GM21367 (cell line): ENCODE measurements at regions not wholly inside any gene's neighbourhood (a gene's known extent, or its start where the extent isn't known, plus 50 kb on each side); places are given as distances from the start of the nearest gene placed in this dataset.
"Not testable (repeated sequence)": the region's sequence is repeated elsewhere in the genome, so short reads cannot be mapped to it uniquely, and the experiment has no call there.

Experiments used
- ATAC-seq: cut with Tn5 transposase; IDR thresholded peaks from one replicate; pipeline ENCODE4 v1.9.1; 2021; ENCODE audit not compliant: unreplicated experiment

DNA sequence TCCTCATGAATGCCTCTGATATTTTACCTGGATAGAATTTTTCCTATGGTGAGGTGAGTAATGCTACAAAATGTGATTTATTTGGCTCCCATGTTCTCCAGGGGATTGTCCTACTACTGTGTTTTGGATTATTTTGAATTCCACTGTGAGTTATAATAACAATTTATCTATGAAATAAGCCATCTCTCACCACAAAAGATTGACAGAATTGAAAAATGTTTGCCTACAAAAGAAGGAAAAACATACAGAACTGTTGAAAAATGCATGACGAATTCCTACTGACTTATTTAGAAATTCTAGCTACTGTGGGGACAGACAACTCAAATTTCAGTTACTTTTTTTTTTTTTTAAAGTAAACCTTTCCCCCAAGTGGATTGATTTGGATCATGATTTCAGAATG lies 463.7 kb upstream of the GRIN3A start:
- no peak for ATAC-seq

DNA sequence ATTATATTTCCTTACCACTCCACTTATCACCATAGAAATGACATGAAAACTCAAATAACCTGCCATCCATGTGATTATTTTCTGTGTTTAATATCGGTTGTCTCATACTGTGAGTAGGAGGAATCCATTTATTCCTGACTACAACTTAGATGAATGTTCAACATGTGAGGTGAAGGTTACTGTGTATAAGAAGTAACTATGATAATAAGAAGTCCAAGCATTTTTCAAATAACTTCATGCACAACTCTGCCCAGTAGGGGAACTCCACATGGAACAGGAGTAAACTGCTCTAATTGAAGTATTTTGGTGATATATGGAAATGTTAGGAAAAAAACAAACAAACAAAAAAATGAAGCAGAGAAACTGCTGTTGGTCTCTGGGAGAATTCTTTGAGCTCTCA lies 447.5 kb upstream of the GRIN3A start:
- ATAC-seq = no peak

DNA sequence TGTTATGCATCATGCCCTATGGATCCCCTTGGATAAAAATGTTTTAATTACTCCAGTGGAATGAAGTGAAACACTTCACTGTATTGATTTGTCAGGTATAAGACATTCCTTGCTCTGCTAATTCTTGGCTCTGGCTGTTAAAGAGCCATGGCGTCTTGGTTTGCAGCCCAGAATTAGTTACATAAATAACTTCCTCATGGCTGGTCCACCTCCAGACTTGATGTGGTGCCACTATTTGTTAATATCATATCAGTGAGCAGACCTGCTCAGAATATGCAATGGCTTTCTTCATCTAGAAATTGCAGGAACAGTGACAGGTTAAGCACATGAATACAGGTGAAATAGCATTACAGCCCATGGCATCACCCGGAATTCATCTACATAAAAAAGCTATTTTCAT lies 446.9 kb upstream of the GRIN3A start:
- no peak for ATAC-seq

DNA sequence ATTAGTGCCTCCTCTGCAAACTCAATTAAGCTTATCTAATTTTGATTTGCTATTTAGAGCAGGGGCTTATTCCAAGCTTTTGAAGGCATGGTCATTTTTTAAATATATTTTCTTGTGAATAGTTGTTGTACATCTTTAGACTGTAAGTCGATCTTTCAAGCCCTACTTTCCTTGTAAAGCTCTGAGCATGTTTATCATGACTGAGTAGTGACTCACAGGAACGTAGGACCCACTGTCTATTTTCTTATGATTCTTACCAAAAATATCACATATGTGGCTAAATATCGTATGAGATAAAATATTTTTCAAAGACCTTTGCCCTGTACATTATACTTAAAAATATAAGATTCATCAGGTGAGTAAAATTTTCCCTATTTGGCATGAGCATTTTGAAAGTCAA lies 440.4 kb upstream of the GRIN3A start:
- ATAC-seq = no peak

DNA sequence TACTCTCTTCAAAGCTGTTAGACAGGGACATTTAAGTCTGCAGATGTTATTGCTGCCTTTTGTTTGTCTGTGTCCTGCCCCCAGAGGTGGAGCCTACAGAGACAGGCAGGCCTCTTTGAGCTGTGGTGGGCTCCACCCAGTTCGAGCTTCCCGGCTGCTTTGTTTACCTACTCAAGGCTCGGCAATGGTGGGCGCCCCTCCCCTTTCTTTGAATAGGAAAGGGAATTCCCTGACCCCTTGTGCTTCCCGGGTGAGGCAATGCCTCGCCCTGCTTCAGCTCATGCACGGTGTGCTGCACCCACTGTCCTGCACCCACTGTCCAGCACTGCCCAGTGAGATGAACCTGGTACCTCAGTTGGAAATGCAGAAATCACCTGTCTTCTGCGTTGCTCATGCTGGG lies 435.8 kb upstream of the GRIN3A start:
- ATAC-seq = not testable (repeated sequence)

DNA sequence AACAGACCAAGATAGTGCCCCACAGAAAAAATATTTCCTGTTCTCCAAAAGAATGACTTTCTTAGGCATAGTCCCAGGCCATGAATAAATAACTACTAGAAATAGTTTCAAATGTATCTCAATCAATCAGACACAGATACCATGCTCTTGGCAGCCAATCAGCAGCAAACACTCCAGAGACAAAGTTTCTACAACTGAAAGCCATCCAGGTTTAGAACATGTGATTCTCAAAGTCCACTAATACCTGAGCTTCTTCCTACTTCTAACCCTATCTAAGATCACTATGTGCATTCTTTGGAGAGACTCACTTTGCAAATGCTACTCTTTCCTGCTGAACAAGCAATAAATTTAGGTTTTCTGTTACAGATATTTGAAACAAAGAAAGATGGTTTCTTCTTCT lies 425.8 kb upstream of the GRIN3A start:
- ATAC-seq = no peak

DNA sequence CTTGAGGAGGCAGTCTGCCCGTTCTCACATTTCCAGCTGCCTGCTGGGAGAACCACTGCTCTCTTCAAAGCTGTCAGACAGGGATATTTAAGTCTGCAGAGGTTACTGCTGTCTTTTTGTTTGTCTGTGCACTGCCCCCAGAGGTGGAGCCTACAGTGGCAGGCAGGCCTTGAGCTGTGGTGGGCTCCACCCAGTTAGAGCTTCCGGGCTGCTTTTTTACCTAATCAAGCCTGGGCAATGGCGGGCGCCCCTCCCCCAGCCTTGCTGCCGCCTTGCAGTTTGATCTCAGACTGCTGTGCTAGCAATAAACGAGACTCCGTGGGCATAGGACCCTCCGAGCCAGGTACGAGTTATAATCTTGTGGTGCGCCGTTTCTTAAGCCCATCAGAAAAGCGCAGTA lies 414.6 kb upstream of the GRIN3A start:
- not testable (repeated sequence) for ATAC-seq

DNA sequence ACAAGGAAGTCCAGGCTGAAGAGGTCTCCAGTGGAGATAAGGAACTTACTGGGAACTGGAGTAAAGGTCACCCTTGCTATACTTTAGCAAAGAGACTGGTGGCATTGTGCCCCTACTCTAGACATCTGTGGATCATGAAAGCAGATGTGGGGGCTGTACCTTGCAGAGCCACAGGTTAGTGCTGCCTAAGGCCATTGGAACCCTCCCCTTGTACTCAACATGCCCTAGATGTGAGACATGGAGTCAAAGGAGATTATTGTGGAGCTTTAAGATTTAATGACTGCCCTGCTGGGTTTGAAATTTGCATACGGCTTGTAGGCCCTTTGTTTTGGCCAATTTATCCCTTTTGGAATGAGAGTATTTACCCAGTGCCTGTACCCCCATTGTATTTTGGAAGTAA lies 397.3 kb upstream of the GRIN3A start:
- no peak for ATAC-seq

DNA sequence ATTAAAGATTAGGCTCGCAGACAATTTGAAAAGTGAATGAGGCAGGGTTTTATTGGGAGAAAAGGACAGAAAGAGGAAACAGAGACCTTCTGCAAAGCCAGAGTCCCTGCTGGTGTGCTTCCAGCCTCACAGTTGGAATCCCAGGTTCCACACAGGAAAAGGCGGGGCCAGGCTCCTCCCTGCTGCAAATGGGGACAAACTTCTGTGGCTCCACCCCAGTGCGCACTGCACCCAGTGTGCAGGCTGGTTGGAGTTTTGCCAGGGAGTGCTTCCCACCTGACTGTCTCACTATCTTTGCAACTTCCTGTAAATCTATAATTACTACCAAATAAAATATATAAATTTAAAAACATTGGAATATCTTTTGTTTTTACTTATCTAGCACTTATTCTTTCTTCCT lies 386.0 kb upstream of the GRIN3A start:
- no peak for ATAC-seq

DNA sequence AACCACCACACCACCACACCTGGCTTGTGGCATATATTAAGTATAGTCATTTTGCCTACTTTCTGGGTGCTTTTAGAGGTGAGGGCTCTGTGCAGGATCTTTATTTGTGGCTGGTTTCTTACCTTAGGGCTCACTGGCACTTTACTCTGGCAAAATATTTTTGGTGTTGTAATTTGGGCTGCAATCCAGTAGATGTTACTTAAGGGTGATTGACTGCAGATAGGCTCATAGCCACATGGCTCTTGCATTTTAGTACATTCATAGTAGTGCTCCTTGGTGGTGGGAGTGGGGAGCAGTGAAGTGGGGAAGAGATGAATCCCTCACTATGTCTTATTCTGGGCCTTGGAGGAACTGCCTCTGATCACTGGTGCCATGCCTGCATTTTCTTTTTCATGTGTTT lies 376.1 kb upstream of the GRIN3A start:
- ATAC-seq = no peak

DNA sequence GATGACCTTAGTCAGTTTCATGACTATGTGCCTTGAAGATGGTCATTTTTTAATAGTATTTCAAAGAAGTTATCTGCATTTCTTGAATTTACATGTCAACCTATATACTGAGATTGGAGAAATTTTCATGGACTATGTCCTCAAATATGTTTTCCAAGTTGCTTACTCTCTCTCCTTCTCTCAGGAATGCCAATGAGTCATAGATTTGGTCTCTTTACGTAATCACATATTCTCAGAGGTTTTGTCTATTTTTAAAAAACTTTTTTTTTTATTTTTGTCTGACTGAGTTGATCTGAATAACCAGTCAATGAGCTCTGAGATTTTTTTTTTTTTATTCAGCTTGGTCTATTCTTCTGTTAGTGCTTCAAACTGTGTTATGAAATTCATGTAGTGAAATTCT lies 374.7 kb upstream of the GRIN3A start:
- no peak for ATAC-seq

DNA sequence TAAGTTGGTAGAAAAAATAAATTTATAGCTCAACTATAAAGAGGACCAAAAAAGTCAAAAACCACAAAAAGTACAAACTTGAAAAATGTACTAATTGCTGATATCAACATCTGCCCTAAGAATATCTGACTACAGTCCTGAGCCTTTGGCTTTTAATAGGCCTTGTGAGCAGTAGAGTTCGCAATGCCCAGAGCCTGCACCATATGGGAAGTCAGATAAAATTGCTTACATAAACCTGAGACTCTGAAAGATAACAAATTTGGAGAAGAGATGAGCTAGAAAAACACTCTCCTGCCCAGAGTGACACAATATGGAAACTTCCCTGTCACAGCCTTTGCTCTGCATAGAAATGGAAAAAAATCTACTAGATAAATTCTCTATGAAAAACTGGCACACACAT lies 368.0 kb upstream of the GRIN3A start:
- ATAC-seq = no peak

DNA sequence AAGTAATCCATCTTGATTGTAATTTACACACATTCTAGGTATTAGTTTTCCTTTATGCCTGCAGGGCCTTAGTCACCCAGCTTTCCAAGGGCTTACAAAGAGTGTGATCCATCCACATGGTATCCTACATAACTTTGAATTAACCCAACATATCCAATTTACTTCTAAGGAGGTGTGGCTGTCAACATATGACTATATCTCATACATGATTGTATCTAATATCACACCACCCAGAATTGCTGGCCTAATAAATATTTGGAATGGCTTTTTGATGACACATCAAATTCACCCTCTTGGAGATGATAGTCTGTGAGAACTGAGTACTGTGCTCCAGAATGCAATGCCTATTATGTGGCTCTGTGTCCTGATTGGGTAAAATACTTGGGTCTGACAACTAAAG lies 363.3 kb upstream of the GRIN3A start:
- no peak for ATAC-seq

DNA sequence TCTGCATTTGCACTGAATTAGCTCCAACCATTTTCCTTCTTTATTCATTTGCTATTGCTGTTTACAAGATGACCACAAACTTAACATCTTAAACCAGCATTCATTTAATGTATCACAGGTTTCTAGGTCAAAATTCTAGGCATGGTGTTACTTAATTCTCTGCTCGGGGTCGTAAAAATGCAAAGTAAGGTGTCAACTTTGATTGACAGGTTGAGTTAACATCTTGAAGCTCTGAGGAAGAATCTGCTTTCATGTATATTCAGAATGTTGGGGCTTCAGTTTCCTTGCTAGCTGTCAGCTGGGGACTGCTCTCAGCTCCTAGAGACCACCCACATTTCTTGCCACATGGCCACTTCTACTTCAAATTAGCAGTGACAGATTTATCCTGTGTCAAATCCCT lies 348.7 kb upstream of the GRIN3A start:
- ATAC-seq = no peak

DNA sequence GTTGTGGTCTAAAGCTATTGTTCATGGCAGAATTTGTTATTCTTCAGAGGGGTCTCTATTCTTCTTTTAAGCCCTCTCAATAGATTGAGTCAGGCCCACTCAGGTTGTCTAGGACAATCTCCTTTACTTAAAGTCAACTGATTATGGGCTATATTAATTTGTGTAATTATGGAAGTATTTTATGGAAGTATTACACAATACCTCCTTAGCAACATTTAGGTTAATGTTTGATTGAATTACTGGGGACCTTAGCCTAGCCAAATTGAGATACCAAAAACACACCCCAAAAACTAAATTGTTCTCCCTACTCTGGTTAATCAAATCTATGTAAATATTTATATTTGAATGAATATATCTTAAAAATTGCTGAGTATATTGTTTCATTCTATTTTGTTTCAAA lies 347.1 kb upstream of the GRIN3A start:
- ATAC-seq = no peak

DNA sequence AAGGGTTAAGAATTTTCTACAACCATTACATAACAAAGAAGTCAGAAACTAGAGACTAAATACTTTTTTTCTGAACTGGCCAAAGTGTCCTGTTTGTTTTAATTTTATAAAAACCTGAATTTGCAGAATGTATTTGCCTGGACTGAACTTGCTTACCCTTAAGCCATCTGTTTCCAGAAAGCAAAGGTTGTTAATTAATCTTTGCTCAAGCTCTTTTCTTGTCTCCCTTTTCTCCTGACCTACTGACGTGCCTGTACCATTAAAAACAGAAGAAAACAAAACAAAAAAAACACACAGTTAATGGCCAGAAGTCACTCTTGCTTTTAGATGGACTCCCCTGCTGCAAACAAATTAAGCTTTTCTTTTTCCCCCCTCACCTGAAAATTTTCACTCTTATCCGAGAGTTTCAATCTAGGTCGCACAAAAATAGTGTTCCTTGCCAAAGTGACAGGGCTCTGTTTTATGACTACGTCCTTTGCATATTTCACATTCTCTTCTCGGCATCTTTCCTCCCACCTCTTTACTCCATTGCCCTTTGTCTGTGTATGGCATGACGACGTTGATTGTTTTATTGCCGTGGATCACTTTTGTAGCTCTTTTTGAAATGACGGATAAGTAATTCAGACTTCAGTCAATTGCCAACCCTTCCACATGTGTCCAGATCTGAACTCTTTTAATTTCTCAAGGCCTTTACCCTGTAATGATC lies 333.8 kb upstream of the GRIN3A start:
- no peak for ATAC-seq

DNA sequence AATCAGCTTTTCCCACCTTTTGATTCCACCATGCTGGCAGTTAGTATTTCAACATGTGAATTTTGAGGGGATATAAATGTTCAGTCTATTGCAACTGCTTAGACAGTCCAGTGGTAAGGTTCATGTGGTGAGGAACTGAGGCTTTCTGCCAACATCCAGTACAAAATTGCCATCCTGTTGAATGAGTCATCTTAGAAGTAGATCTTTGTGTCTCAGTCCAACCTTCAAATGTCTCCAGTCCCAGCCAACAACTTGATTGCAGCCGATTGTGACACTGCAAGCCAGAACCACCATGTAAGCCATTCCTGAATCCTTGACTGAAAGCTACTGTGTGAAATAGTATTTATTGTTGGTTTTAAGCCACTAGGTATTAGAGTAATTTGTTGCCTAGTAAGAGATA lies 331.5 kb upstream of the GRIN3A start:
- ATAC-seq = no peak

DNA sequence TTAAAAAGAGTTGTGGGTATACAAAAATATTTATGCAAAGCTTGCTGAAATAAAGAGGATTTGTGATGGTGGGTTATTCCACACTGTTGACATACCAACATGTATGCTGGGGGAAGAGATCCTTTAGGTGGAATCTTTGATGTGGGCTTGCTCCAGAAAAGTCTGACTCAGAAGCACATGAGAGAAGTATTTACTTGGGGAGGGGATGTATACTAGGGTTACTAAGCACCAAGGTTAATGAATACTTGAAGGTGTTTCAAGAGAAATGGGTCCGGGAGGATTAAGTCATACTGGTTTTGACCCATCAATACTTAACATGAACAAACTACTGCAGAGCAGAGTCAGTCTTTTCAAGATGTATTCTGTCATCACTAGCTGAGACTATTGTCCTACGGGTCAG lies 316.4 kb upstream of the GRIN3A start:
- no peak for ATAC-seq

DNA sequence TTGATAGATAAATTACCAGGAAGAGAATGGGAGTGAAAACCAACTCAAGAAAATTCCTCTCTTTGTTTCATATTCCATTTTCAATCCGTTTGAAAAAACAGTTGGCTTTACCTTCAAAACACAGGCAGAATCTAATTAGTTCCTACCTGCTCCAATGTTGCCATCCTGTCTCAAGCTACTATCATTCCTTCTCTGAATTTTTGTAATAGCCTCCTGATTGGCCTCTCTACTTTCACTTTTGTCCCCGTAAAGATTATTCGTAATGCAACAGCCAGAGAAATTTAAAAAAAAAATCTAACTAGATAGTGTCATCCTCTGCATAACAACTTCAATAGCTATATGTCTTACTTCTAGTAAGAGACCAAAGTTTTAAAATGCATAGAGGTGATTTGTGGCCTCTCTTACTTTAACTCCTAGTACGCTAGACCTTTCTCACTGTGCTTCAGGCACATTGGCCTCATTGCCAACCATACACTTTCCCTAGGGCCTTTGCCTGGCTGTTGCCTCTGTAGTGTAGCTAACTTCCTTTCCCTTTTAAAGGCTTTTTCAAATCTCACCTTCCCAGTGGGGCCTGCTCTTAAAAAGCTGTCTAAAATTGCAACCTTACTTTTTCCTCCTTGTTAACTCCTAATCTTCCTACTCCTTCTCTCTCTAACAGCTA lies 311.3 kb upstream of the GRIN3A start:
- no peak for ATAC-seq

DNA sequence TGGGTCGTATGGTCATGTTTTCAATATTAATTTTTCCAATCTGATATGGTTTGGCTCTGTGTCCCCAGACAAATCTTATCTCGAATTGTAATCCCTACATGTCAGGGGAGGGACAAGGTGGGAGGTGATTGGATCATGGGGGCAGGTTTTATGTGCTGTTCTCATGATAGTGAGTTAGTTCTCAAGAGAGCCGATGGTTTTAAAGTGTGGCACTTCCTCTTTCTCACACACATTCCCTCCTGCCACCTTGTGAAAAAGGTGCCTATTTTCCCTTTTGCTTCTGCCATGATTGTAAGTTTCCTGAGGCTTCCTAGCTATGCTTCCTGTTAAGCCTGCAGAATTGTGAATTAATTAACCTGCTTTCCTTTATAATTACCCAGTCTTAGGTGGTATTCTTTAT lies 309.1 kb upstream of the GRIN3A start:
- no peak for ATAC-seq

DNA sequence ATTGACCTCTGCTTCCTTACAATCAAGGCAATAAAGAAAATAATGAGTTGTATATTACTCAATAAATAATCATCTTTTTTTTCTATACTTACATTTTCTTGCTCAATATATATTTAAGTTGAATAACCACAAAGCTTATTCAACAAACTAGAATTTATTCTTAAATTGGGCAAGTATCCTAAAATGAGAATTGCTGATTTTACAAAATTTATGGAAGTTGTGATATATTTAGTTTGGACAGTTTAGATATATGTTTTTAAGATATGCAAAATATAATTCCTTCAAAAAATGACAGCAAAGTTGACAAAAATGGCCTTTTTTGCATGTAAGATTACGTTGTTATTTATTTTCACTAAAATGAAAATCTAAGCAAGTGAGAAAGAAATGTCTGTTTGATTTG lies 305.7 kb upstream of the GRIN3A start:
- no peak for ATAC-seq

DNA sequence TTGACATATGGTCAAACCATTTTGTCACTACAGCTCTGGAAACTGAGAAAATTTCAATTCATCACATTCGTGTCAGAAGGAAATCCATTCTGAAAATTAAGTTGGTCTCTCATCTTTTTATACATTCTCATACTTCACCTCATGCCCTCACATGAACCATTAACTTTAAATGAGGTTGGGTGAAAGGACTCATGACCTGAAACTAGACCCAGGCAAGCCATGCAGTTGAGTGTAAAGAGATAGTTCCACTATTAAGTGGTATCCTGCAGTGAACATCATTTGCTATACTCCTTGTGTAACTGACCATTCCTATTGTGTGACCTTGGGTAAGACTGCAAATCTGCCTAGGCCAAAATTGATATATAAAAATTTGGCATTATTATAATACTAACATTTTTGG lies 299.6 kb upstream of the GRIN3A start:
- no peak for ATAC-seq

DNA sequence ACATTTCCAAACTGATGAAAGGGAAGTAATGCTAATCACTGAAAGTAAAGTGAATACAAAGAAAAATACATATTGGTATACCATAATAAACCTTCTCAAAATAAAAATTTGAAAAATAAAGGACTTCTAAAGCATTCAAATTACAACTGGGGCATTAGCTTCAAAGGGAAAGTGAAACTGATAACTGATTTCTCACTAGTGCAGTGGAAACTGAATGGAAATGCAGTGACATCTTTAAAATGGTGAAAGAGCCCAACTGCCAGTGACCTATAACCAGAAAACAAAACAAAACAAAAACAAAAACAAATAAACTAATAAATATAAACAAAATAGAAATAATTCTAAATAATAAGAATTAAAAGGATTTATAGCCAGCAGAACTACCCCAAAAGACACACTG lies 297.5 kb upstream of the GRIN3A start:
- peak; percentile 84 for ATAC-seq
